ENCODE measurements at regions not wholly inside any gene's neighbourhood (a gene's known extent, or its start where the extent isn't known, plus 50 kb on each side); places are given as distances from the start of the nearest gene placed in this dataset.
"Not testable (repeated sequence)": the region's sequence is repeated elsewhere in the genome, so short reads cannot be mapped to it uniquely, and the experiment has no call there.

- POLR2A ChIA-PET, H3K27ac Mint-ChIP-seq, H3K27me3 Mint-ChIP-seq, H3K36me3 Mint-ChIP-seq, DNase-seq, ATAC-seq, H3K9me3 Mint-ChIP-seq, H3K4me3 Mint-ChIP-seq: not testable (repeated sequence)
- H3K4me1 Mint-ChIP-seq = peaks cover 0 to 17% (median 14%) of the 10 kb centered on the region in 4 donors
Observed at GRCh38 chr2:89244407-89244806, 552.9 kb downstream of the RPIA start.

GRCh38 chr2:89245478-89245877 lies 554.0 kb downstream of the RPIA start:
- peak overlapping the region in 2 of 10 donors; percentile 48 to 49 for H3K27ac Mint-ChIP-seq
- H3K9me3 Mint-ChIP-seq = not testable (repeated sequence)

GRCh38 chr2:89246027-89246426 lies 554.6 kb downstream of the RPIA start:
- H3K27me3 Mint-ChIP-seq, H3K9me3 Mint-ChIP-seq, DNase-seq, ATAC-seq, H3K36me3 Mint-ChIP-seq, POLR2A ChIA-PET, H3K4me3 Mint-ChIP-seq: not testable (repeated sequence)
- peak overlapping the region in 2 of 10 donors; percentile 1 to 49 for H3K27ac Mint-ChIP-seq
- H3K4me1 Mint-ChIP-seq = peaks cover 0 to 17% (median 14%) of the 10 kb centered on the region in 4 donors

More at GRCh38 chr2:89245478-89245877, 554.0 kb downstream of the RPIA start:
- peak overlapping the region in 1 of 10 donors; percentile 4 for H3K4me3 Mint-ChIP-seq
- H3K36me3 Mint-ChIP-seq, DNase-seq, H3K27me3 Mint-ChIP-seq, POLR2A ChIA-PET, ATAC-seq: not testable (repeated sequence)
- H3K4me1 Mint-ChIP-seq = peaks cover 0 to 17% (median 14%) of the 10 kb centered on the region in 4 donors

- H3K27me3 Mint-ChIP-seq, ATAC-seq, H3K36me3 Mint-ChIP-seq, POLR2A ChIA-PET, DNase-seq, H3K4me3 Mint-ChIP-seq, H3K9me3 Mint-ChIP-seq: not testable (repeated sequence)
- H3K27ac Mint-ChIP-seq = peak overlapping the region in 1 of 10 donors; percentile 15
- H3K4me1 Mint-ChIP-seq = peaks cover 0 to 17% (median 14%) of the 10 kb centered on the region in 4 donors
Observed at GRCh38 chr2:89246620-89247019, 555.1 kb downstream of the RPIA start.

- ATAC-seq, H3K27ac Mint-ChIP-seq, H3K27me3 Mint-ChIP-seq, H3K9me3 Mint-ChIP-seq, H3K4me3 Mint-ChIP-seq, DNase-seq, H3K4me1 Mint-ChIP-seq, H3K36me3 Mint-ChIP-seq, POLR2A ChIA-PET: not testable (repeated sequence)
Observed at GRCh38 chr2:89255013-89255412, 563.5 kb downstream of the RPIA start.

GRCh38 chr2:89273443-89273842 lies 582.0 kb downstream of the RPIA start:
- ATAC-seq, H3K27me3 Mint-ChIP-seq, H3K27ac Mint-ChIP-seq, DNase-seq, H3K36me3 Mint-ChIP-seq, H3K4me1 Mint-ChIP-seq, H3K9me3 Mint-ChIP-seq, POLR2A ChIA-PET, H3K4me3 Mint-ChIP-seq: not testable (repeated sequence)

GRCh38 chr2:89280536-89280935 lies 589.1 kb downstream of the RPIA start:
- DNase-seq, H3K27me3 Mint-ChIP-seq, H3K4me3 Mint-ChIP-seq, H3K9me3 Mint-ChIP-seq, POLR2A ChIA-PET, ATAC-seq, H3K4me1 Mint-ChIP-seq, H3K27ac Mint-ChIP-seq, H3K36me3 Mint-ChIP-seq: not testable (repeated sequence)

- H3K27ac Mint-ChIP-seq, H3K27me3 Mint-ChIP-seq, DNase-seq, H3K4me1 Mint-ChIP-seq, ATAC-seq, H3K36me3 Mint-ChIP-seq, POLR2A ChIA-PET, H3K9me3 Mint-ChIP-seq, H3K4me3 Mint-ChIP-seq: not testable (repeated sequence)
Observed at GRCh38 chr2:89286448-89287080, 595.1 kb downstream of the RPIA start.

GRCh38 chr2:89287084-89287483 lies 595.6 kb downstream of the RPIA start:
- H3K4me3 Mint-ChIP-seq, ATAC-seq, DNase-seq, H3K27ac Mint-ChIP-seq, H3K27me3 Mint-ChIP-seq, POLR2A ChIA-PET, H3K9me3 Mint-ChIP-seq, H3K4me1 Mint-ChIP-seq, H3K36me3 Mint-ChIP-seq: not testable (repeated sequence)

GRCh38 chr2:89291717-89292298 lies 600.3 kb downstream of the RPIA start:
- not testable (repeated sequence) for ATAC-seq, H3K4me3 Mint-ChIP-seq

GRCh38 chr2:89293399-89293798 lies 601.9 kb downstream of the RPIA start:
- H3K27ac Mint-ChIP-seq, POLR2A ChIA-PET, DNase-seq, H3K4me1 Mint-ChIP-seq, H3K27me3 Mint-ChIP-seq, H3K36me3 Mint-ChIP-seq, H3K9me3 Mint-ChIP-seq, H3K4me3 Mint-ChIP-seq, ATAC-seq: not testable (repeated sequence)

More at GRCh38 chr2:89291717-89292298, 600.3 kb downstream of the RPIA start:
- H3K27ac Mint-ChIP-seq, POLR2A ChIA-PET, H3K9me3 Mint-ChIP-seq, H3K27me3 Mint-ChIP-seq, H3K4me1 Mint-ChIP-seq, DNase-seq, H3K36me3 Mint-ChIP-seq: not testable (repeated sequence)

- H3K4me3 Mint-ChIP-seq, ATAC-seq, H3K9me3 Mint-ChIP-seq, H3K36me3 Mint-ChIP-seq, DNase-seq, H3K27ac Mint-ChIP-seq, POLR2A ChIA-PET, H3K27me3 Mint-ChIP-seq, H3K4me1 Mint-ChIP-seq: not testable (repeated sequence)
Observed at GRCh38 chr2:89294335-89294734, 602.9 kb downstream of the RPIA start.

- H3K9me3 Mint-ChIP-seq, ATAC-seq, H3K4me3 Mint-ChIP-seq, H3K27ac Mint-ChIP-seq, H3K36me3 Mint-ChIP-seq, H3K27me3 Mint-ChIP-seq, DNase-seq, POLR2A ChIA-PET, H3K4me1 Mint-ChIP-seq: not testable (repeated sequence)
Observed at GRCh38 chr2:89296820-89297398, 605.4 kb downstream of the RPIA start.

GRCh38 chr2:89299196-89299595 lies 607.7 kb downstream of the RPIA start:
- POLR2A ChIA-PET, H3K27me3 Mint-ChIP-seq, H3K4me1 Mint-ChIP-seq, H3K9me3 Mint-ChIP-seq, DNase-seq, ATAC-seq, H3K27ac Mint-ChIP-seq, H3K36me3 Mint-ChIP-seq: not testable (repeated sequence)
- peak overlapping the region in 1 of 10 donors; percentile 19 for H3K4me3 Mint-ChIP-seq

Measured in naive thymus-derived CD8-positive, alpha-beta T cell (primary cell).